ENCODE measurements at regions not wholly inside any gene's neighbourhood (a gene's known extent, or its start where the extent isn't known, plus 50 kb on each side); places are given as distances from the start of the nearest gene placed in this dataset.

- H3K4me3 Mint-ChIP-seq = no peak overlapping the region
- H3K9me3 Mint-ChIP-seq = no peaks in the 10 kb centered on the region
- H3K4me1 Mint-ChIP-seq = peaks cover 23% of the 10 kb centered on the region
- peaks cover 6% of the 10 kb centered on the region for H3K27me3 Mint-ChIP-seq (ENCODE audit: low read depth)
- no peak for TF ChIP-seq CTCF (IDR thresholded peaks at IDR 0.05; ENCODE audit: unreplicated experiment in 3 of 3)
- H3K27ac Mint-ChIP-seq = peak overlapping the region in 1 of 3 experiments; percentile 36
- H3K36me3 Mint-ChIP-seq (ENCODE audit: low read depth) = no peaks in the 10 kb centered on the region
These were observed 108.9 kb upstream of the NCAM1 start for GRCh38 chr11:112852143-112852866.

- H3K27me3 Mint-ChIP-seq (ENCODE audit: low read depth) = peaks cover 9% of the 10 kb centered on the region
- peaks cover 36% of the 10 kb centered on the region for H3K4me1 Mint-ChIP-seq
- TF ChIP-seq CTCF (IDR thresholded peaks at IDR 0.05; ENCODE audit: unreplicated experiment in 3 of 3) = no peak
- no peak overlapping the region for H3K27ac Mint-ChIP-seq
- peaks cover 9% of the 10 kb centered on the region for H3K9me3 Mint-ChIP-seq
- H3K36me3 Mint-ChIP-seq (ENCODE audit: low read depth) = no peaks in the 10 kb centered on the region
- H3K4me3 Mint-ChIP-seq = no peak overlapping the region
These were observed 105.1 kb upstream of the NCAM1 start for GRCh38 chr11:112856133-112856532.

GRCh38 chr11:112856591-112856990 lies 104.6 kb upstream of the NCAM1 start:
- peaks cover 9% of the 10 kb centered on the region for H3K9me3 Mint-ChIP-seq
- peaks cover 36% of the 10 kb centered on the region for H3K4me1 Mint-ChIP-seq
- no peaks in the 10 kb centered on the region for H3K36me3 Mint-ChIP-seq (ENCODE audit: low read depth)
- no peak for TF ChIP-seq CTCF (IDR thresholded peaks at IDR 0.05; ENCODE audit: unreplicated experiment in 3 of 3)
- peaks cover 9% of the 10 kb centered on the region for H3K27me3 Mint-ChIP-seq (ENCODE audit: low read depth)
- no peak overlapping the region for H3K27ac Mint-ChIP-seq
- no peak overlapping the region for H3K4me3 Mint-ChIP-seq

GRCh38 chr11:112858289-112859023 lies 102.8 kb upstream of the NCAM1 start:
- TF ChIP-seq CTCF (IDR thresholded peaks at IDR 0.05; ENCODE audit: unreplicated experiment in 3 of 3) = no peak
- Mint-ChIP-seq H3K27me3 (ENCODE audit: low read depth) (peaks cover 9% of the 10 kb centered on the region), H3K36me3 (ENCODE audit: low read depth) (no peaks in the 10 kb centered on the region), H3K27ac (no peak overlapping the region), H3K4me1 (peaks cover 32% of the 10 kb centered on the region), H3K4me3 (no peak overlapping the region), H3K9me3 (peaks cover 26% of the 10 kb centered on the region)

- H3K27ac Mint-ChIP-seq = no peak overlapping the region
- TF ChIP-seq CTCF (IDR thresholded peaks at IDR 0.05; ENCODE audit: unreplicated experiment in 3 of 3) = no peak
- H3K4me3 Mint-ChIP-seq = peak overlapping the region in 1 of 3 experiments; percentile 14
- H3K36me3 Mint-ChIP-seq (ENCODE audit: low read depth) = no peaks in the 10 kb centered on the region
- peaks cover 9% of the 10 kb centered on the region for H3K27me3 Mint-ChIP-seq (ENCODE audit: low read depth)
- peaks cover 26% of the 10 kb centered on the region for H3K9me3 Mint-ChIP-seq
- H3K4me1 Mint-ChIP-seq = peaks cover 45% of the 10 kb centered on the region
These were observed 101.4 kb upstream of the NCAM1 start for GRCh38 chr11:112859787-112860186.
